ENCODE measurements at regions not wholly inside any gene's neighbourhood (a gene's known extent, or its start where the extent isn't known, plus 50 kb on each side); places are given as distances from the start of the nearest gene placed in this dataset.

DNA sequence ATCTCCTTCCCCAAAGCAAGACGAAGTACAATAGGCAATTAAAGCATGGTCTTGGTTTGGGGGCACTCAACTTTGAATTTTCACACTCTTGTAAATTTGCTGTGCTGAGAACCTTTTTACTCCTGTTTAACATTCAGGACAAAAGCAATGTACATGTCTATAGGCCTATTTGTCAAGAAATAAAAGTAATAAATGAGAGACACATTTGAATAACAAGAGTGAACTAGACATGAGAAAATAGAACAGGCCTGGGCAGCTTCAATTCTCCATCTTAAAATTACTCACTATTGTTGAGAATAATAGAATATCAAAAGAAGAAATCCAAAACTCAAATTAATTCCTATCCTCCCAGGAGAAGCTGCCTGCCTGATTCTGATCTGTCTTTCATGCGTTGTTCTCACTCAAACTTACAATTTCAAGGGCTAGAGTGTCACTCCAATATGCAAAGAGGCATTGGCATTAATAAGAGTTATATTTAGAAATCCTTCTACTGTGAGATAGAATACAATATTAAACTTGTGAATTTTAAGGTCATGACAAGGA is 192.9 kb upstream of the CCNG1 start:
- no peak overlapping the region for H3K4me2 ChIP-seq (ENCODE audit: low read depth, low read length)
- WGBS, 2 experiments (ENCODE audit: extremely low coverage in 2 of 2, insufficient read length in 1 of 2) = no CpG with 5 or more reads among the region's 2 CpGs
- H3K4me3 ChIP-seq (ENCODE audit: insufficient read depth, low read depth, low read length) = no peak overlapping the region
- H3K27me3 ChIP-seq (ENCODE audit: control insufficient read depth, insufficient read depth, low read length) = no peaks in the 10 kb centered on the region
- no peak overlapping the region for H3K23ac ChIP-seq (ENCODE audit: low read depth, low read length)
- H2AK9ac ChIP-seq (replicated peaks; ENCODE audit: low read depth, low read length, poor library complexity) = no peak overlapping the region
- no peak overlapping the region for H3K56ac ChIP-seq (ENCODE audit: extremely low read depth, insufficient read depth, low read length)
- no peaks in the 10 kb centered on the region for H3K79me1 ChIP-seq (ENCODE audit: low read depth in 1 of 2, low read length in 2 of 2)
- no peaks in the 10 kb centered on the region for H4K20me1 ChIP-seq (ENCODE audit: insufficient read depth, low read length)
- H2BK15ac ChIP-seq (ENCODE audit: low read depth, low read length) = no peak overlapping the region
- intact Hi-C loops (cut with micrococcal nuclease) = no loop called here
- no peak overlapping the region for H2BK5ac ChIP-seq (ENCODE audit: low read depth, low read length, poor library complexity, severe bottlenecking)
- no peak overlapping the region for H2BK120ac ChIP-seq (ENCODE audit: low read depth, low read length)
- no peak overlapping the region for H2AFZ ChIP-seq (replicated peaks; ENCODE audit: low read length, poor library complexity)
- no peak overlapping the region for H4K91ac ChIP-seq (ENCODE audit: insufficient read depth, low read depth, low read length)
- H3K4ac ChIP-seq (ENCODE audit: low read depth, low read length) = no peak overlapping the region
- dilution Hi-C loops (cut with HindIII; ENCODE audit: low sequenced_read_pairs, unreplicated experiment) = no loop called here
- H3K18ac ChIP-seq (ENCODE audit: low read depth, low read length) = no peak overlapping the region
- H3K4me1 ChIP-seq (ENCODE audit: control insufficient read depth, insufficient read depth, low read length) = no peaks in the 10 kb centered on the region
- no peak overlapping the region for H2AK5ac ChIP-seq (ENCODE audit: low read depth, low read length)
- H3K36me3 ChIP-seq (ENCODE audit: control insufficient read depth, insufficient read depth, low read length) = no peaks in the 10 kb centered on the region
- CTCF ChIA-PET = interaction anchor here (0.6 kb wide), 1 partner anchor 17 kb away, joined by 5 read pairs; no protein-coding TSS in a partner anchor
- H3K14ac ChIP-seq (replicated peaks; ENCODE audit: low read depth, low read length) = no peak overlapping the region
- H3K9ac ChIP-seq (ENCODE audit: low read depth, low read length) = no peak overlapping the region
- no peak overlapping the region for H3K27ac ChIP-seq (ENCODE audit: insufficient read depth, low read length)
- no peak overlapping the region for H4K8ac ChIP-seq (ENCODE audit: low read depth in 2 of 2, low read length in 2 of 2)
- H3K9me1 ChIP-seq (ENCODE audit: insufficient read depth, low read length) = no peaks in the 10 kb centered on the region
- no TSS peak for BruUV-seq (replicated peaks)
- H2BK20ac ChIP-seq (ENCODE audit: low read depth, low read length) = no peak overlapping the region
- peaks cover 4% of the 10 kb centered on the region; the same call in 1 of the 2 replicates for H3K9me3 ChIP-seq (ENCODE audit: control insufficient read depth, insufficient read depth, low read length)
- no peak overlapping the region for H4K5ac ChIP-seq (ENCODE audit: low read depth, low read length)
- in situ Hi-C loops (cut with MboI; ENCODE audit: low sequenced_read_pairs) = no loop called here
- ATAC-seq (ENCODE audit: low read depth) (no peak), DNase-seq (no peak)
- no peak for TF ChIP-seq POLR2A (IDR thresholded peaks at IDR 0.05; ENCODE audit: low read depth, low read length)
- no peak for TF ChIP-seq CEBPB (IDR thresholded peaks at IDR 0.05; ENCODE audit: low read depth, low read length)
- TF ChIP-seq RFX5 (IDR thresholded peaks at IDR 0.05; ENCODE audit: low read depth, low read length) = no peak
- no peak for TF ChIP-seq SMC3 (IDR thresholded peaks at IDR 0.05; ENCODE audit: low read depth, low read length)
- no peak for TF ChIP-seq RCOR1 (IDR thresholded peaks at IDR 0.05; ENCODE audit: insufficient replicate concordance, low read length)
- no peak for TF ChIP-seq MAFK (IDR thresholded peaks at IDR 0.05; ENCODE audit: low read depth, low read length)
- TF ChIP-seq MXI1 (IDR thresholded peaks at IDR 0.05; ENCODE audit: borderline replicate concordance, low read depth, low read length) = no peak
- no peak for TF ChIP-seq BHLHE40 (IDR thresholded peaks at IDR 0.05; ENCODE audit: low read depth, low read length)
- TF ChIP-seq RAD21 (IDR thresholded peaks at IDR 0.05; ENCODE audit: low read length) = no peak
- no peak for TF ChIP-seq FOS (IDR thresholded peaks at IDR 0.05; ENCODE audit: low read depth, low read length)
- no peak for TF ChIP-seq MAZ (IDR thresholded peaks at IDR 0.05; ENCODE audit: borderline replicate concordance, low read depth, low read length)
- TF ChIP-seq CHD1 (IDR thresholded peaks at IDR 0.05; ENCODE audit: low read depth, low read length) = no peak
- TF ChIP-seq, protein P1, sequence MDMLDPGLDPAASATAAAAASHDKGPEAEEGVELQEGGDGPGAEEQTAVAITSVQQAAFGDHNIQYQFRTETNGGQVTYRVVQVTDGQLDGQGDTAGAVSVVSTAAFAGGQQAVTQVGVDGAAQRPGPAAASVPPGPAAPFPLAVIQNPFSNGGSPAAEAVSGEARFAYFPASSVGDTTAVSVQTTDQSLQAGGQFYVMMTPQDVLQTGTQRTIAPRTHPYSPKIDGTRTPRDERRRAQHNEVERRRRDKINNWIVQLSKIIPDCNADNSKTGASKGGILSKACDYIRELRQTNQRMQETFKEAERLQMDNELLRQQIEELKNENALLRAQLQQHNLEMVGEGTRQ (IDR thresholded peaks at IDR 0.05; ENCODE audit: low read depth, low read length) = no peak
- TF ChIP-seq, protein P2, sequence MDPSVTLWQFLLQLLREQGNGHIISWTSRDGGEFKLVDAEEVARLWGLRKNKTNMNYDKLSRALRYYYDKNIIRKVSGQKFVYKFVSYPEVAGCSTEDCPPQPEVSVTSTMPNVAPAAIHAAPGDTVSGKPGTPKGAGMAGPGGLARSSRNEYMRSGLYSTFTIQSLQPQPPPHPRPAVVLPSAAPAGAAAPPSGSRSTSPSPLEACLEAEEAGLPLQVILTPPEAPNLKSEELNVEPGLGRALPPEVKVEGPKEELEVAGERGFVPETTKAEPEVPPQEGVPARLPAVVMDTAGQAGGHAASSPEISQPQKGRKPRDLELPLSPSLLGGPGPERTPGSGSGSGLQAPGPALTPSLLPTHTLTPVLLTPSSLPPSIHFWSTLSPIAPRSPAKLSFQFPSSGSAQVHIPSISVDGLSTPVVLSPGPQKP (IDR thresholded peaks at IDR 0.05; ENCODE audit: borderline replicate concordance, low read depth, low read length) = no peak
- TF ChIP-seq, protein P3, sequence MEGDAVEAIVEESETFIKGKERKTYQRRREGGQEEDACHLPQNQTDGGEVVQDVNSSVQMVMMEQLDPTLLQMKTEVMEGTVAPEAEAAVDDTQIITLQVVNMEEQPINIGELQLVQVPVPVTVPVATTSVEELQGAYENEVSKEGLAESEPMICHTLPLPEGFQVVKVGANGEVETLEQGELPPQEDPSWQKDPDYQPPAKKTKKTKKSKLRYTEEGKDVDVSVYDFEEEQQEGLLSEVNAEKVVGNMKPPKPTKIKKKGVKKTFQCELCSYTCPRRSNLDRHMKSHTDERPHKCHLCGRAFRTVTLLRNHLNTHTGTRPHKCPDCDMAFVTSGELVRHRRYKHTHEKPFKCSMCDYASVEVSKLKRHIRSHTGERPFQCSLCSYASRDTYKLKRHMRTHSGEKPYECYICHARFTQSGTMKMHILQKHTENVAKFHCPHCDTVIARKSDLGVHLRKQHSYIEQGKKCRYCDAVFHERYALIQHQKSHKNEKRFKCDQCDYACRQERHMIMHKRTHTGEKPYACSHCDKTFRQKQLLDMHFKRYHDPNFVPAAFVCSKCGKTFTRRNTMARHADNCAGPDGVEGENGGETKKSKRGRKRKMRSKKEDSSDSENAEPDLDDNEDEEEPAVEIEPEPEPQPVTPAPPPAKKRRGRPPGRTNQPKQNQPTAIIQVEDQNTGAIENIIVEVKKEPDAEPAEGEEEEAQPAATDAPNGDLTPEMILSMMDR (conservative IDR thresholded peaks at IDR 0.05; ENCODE audit: low read depth, low read length) = no peak
- TF ChIP-seq NFE2L2 (IDR thresholded peaks at IDR 0.05; ENCODE audit: low read depth, low read length) = no peak
- POLR2A ChIA-PET (ENCODE audit: unreplicated experiment) = no interaction called here

Data from IMR-90 (cell line).